ENCODE measurements at regions not wholly inside any gene's neighbourhood (a gene's known extent, or its start where the extent isn't known, plus 50 kb on each side); places are given as distances from the start of the nearest gene placed in this dataset.
A peak's percentile ranks its signal among the peaks of the same experiment; 100 is the strongest.

GRCh38 chr16:85391769-85392583 lies 221.1 kb upstream of the GSE1 start:
- no peaks in the 10 kb centered on the region for H3K27me3 Mint-ChIP-seq (ENCODE audit: low read depth)
- no peak for ATAC-seq
- POLR2A ChIA-PET: no interaction called here
- H3K4me3 Mint-ChIP-seq: no peak overlapping the region
- CTCF ChIA-PET: interaction anchor here (0.8 to 1.9 kb wide), 3 partner anchors 11 to 224 kb away, joined by 3 to 4 read pairs (median 3); no protein-coding TSS in a partner anchor
- H3K27ac Mint-ChIP-seq: no peak overlapping the region
- no peaks in the 10 kb centered on the region for H3K4me1 Mint-ChIP-seq (ENCODE audit: low read depth)
- no peak for DNase-seq
- H3K9me3 Mint-ChIP-seq (ENCODE audit: insufficient read depth): no peaks in the 10 kb centered on the region
- H3K36me3 Mint-ChIP-seq (ENCODE audit: low read depth): no peaks in the 10 kb centered on the region

DNA sequence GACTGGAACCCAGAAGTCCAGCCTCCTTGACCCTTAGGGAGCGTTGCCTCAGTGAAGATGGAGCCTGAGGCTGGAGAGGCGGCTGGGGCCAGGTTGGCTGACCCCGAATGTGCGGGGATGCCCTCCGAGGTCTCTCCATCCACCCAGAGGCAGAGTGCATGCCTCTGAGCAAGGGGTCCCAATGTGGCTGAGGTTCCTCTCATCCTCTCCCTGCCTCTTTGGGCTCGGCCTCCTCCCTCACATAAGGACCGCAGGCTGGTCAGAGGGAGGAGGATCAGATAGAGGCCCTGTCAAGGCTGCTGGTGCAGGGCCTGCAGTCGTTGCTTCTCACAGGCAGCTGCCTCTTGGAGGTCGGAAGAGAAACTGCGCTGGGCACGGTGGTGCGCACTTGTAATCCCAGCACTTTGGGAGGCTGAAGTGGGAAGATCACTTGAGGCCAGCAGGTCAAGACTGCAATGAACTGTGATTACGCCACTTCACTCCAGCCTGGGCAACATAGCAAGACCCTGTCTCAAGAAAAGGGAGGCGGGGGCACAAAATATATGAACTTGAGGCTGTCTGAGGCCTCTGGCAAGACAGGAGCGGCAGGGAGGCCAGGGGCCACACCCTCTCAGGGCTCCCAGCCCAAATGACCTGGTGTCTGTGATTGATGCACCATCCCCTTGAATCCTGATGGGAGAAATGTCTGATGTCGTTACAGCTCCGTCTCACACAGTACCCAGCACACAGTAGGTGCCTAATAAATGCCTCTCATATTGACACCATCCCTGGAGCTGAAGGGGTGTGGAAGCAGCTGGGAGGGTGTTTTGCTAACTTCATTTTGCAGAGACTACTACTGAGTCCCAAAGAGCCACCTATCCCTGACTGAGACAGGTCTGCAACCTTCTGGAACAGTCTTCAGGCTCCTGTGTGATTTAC lies 220.1 kb upstream of the GSE1 start:
- no peaks in the 10 kb centered on the region for H3K9me3 Mint-ChIP-seq (ENCODE audit: insufficient read depth)
- H3K4me1 Mint-ChIP-seq (ENCODE audit: low read depth): no peaks in the 10 kb centered on the region
- ATAC-seq (peak; percentile 16), DNase-seq (no peak)
- no peak overlapping the region for H3K4me3 Mint-ChIP-seq
- H3K36me3 Mint-ChIP-seq (ENCODE audit: low read depth): no peaks in the 10 kb centered on the region
- no peak overlapping the region for H3K27ac Mint-ChIP-seq
- POLR2A ChIA-PET: no interaction called here
- CTCF ChIA-PET: interaction anchor here (0.7 to 1.2 kb wide), 3 partner anchors 88 to 223 kb away, joined by 3 to 5 read pairs (median 4); no protein-coding TSS in a partner anchor
- no peaks in the 10 kb centered on the region for H3K27me3 Mint-ChIP-seq (ENCODE audit: low read depth)

DNA sequence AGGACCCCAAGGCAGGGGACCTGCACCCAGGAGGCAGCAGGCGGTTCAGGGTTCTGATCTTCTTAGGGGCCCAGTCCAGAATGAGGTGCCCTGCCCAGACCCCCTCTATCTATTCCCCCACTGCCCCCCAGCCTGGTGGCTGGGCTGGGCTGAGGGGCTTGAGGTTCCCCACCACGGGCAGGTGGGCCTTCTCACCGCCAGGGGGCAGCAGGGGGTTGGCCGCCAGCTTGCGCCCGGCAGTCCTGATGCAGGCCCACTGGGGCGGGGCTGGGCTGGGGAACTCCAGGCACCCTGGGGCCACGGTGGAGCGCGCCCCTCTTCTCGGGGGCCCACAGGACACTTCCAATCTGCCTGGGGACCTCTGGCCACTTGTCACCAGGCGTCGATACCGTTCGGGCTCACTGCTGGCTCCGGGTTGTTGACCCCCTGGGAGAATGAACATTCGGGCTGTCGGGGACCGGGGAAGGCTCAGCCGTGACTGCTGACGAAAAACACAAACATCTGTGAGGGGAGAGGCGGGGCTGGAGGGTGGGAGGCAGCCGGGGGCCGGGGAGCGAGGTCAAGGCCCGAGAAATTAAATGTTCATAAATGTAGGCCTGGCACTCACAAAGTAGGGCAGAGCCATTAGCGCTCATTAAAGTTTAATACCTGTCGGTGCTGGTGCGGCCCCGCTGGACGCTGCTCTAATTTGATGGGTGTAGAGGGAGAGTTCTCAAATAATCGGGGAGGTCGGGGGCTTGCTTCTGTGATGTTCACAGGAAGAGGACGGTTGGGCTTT lies 219.3 kb upstream of the GSE1 start:
- no peaks in the 10 kb centered on the region for H3K4me1 Mint-ChIP-seq (ENCODE audit: low read depth)
- ATAC-seq (peak; percentile 85), DNase-seq (peak; percentile 75)
- CTCF ChIA-PET: interaction anchor here (1.0 to 2.1 kb wide), 4 partner anchors 26 to 222 kb away, joined by 3 to 8 read pairs (median 4); no protein-coding TSS in a partner anchor
- no peaks in the 10 kb centered on the region for H3K9me3 Mint-ChIP-seq (ENCODE audit: insufficient read depth)
- POLR2A ChIA-PET: no interaction called here
- H3K27ac Mint-ChIP-seq: no peak overlapping the region
- H3K27me3 Mint-ChIP-seq (ENCODE audit: low read depth): no peaks in the 10 kb centered on the region
- no peak overlapping the region for H3K4me3 Mint-ChIP-seq
- no peaks in the 10 kb centered on the region for H3K36me3 Mint-ChIP-seq (ENCODE audit: low read depth)

DNA sequence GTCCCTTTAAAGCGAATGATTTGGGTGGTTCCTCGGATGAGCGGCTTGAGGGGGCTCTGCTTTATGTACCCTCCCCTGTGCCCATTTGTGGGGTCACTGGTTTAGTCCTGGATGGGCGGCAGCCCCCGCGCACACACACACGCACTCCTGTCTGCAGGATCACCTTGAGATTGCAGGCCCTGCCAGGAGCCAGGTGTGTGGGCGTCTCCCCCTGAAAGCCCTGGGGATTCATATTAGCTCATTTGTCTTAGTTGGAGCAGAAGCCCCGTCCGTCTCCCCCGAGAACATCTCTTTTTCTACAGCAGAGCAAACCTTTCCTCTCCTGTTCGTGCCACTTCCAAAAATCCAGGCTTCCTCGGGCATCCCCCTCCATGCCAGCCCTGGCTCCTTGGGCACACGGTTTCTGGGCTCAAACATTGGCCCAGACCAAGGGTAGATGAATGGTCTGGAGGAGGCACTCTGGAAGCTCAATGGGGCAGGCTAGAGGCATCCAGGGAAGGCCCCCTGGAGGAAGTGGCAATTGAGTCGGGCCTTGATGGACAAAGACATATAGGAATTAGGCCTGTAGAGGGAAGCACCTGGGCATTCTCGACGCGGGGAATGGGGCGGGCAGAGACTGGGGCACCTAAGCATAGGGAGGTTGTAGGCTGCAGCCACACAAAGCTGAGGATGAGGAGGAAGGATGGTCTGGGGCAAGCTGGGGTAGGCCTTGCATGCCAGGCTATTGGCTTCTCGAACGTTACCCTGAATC lies 218.5 kb upstream of the GSE1 start:
- no peak overlapping the region for H3K4me3 Mint-ChIP-seq
- H3K27ac Mint-ChIP-seq: no peak overlapping the region
- H3K4me1 Mint-ChIP-seq (ENCODE audit: low read depth): no peaks in the 10 kb centered on the region
- no peaks in the 10 kb centered on the region for H3K27me3 Mint-ChIP-seq (ENCODE audit: low read depth)
- no peaks in the 10 kb centered on the region for H3K9me3 Mint-ChIP-seq (ENCODE audit: insufficient read depth)
- H3K36me3 Mint-ChIP-seq (ENCODE audit: low read depth): no peaks in the 10 kb centered on the region
- DNase-seq (no peak), ATAC-seq (no peak)
- ChIA-PET POLR2A (no interaction called here), CTCF (interaction anchor here (1.0 to 2.1 kb wide), 3 partner anchors 26 to 221 kb away, joined by 3 to 8 read pairs (median 5); no protein-coding TSS in a partner anchor)

DNA sequence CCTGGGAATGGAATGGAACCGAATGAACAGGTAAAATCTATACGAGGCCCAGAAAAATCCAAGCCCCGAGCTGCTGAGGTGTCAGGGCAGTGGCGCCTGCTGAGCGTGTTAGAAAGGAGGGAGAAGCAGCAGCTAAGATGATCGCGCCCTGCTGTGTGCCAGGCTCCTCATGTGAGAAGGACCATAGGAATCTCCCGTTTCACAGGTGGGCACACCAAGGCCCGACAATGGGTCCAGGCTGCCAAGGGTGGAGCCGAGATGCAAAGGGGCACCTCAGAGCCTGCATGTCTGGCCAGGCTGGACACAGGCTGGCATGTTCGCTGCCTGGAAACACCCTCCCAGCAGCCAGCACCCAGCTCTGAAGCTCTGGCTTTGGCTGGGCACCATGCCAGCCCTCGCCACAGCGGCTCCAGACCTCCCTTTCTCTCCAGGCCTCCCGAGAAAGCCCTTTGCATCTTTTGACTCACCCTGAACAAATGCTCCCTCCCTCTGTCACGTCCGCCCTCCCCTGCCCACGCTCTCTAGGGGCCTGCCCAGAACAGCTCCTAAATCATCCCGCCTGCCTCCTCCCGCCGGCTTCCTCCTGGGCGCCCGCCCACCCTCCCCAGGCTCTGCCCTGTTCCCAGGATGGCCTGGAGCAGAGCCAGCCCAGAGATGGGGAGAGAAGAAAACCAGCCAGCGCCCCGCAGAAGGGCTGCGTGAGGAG lies 217.8 kb upstream of the GSE1 start:
- ChIA-PET POLR2A (no interaction called here), CTCF (interaction anchor here (1.5 to 2.1 kb wide), 2 partner anchors 25 to 220 kb away, joined by 5 to 8 read pairs; no protein-coding TSS in a partner anchor)
- Mint-ChIP-seq H3K4me1 (ENCODE audit: low read depth) (no peaks in the 10 kb centered on the region), H3K27ac (no peak overlapping the region), H3K4me3 (no peak overlapping the region), H3K27me3 (ENCODE audit: low read depth) (no peaks in the 10 kb centered on the region), H3K9me3 (ENCODE audit: insufficient read depth) (no peaks in the 10 kb centered on the region), H3K36me3 (ENCODE audit: low read depth) (no peaks in the 10 kb centered on the region)
- DNase-seq (no peak), ATAC-seq (no peak)

- no peak for DNase-seq
- CTCF ChIA-PET: interaction anchor here (1.5 kb wide), 1 partner anchor 219 kb away, joined by 5 read pairs; no protein-coding TSS in a partner anchor
- Mint-ChIP-seq H3K4me3 (no peak overlapping the region), H3K4me1 (ENCODE audit: low read depth) (no peaks in the 10 kb centered on the region), H3K27me3 (ENCODE audit: low read depth) (no peaks in the 10 kb centered on the region), H3K9me3 (ENCODE audit: insufficient read depth) (no peaks in the 10 kb centered on the region), H3K36me3 (ENCODE audit: low read depth) (no peaks in the 10 kb centered on the region), H3K27ac (no peak overlapping the region)
- no peak for ATAC-seq
- POLR2A ChIA-PET: no interaction called here
These were observed 216.9 kb upstream of the GSE1 start for GRCh38 chr16:85395913-85396878.

GRCh38 chr16:85396879-85397871 lies 215.9 kb upstream of the GSE1 start:
- POLR2A ChIA-PET: no interaction called here
- peaks cover 2% of the 10 kb centered on the region for H3K4me1 Mint-ChIP-seq (ENCODE audit: low read depth)
- no peak for DNase-seq
- H3K27ac Mint-ChIP-seq: no peak overlapping the region
- no peak overlapping the region for H3K4me3 Mint-ChIP-seq
- H3K36me3 Mint-ChIP-seq (ENCODE audit: low read depth): no peaks in the 10 kb centered on the region
- CTCF ChIA-PET: interaction anchor here (1.0 kb wide), 1 partner anchor 282 kb away, joined by 4 read pairs; no protein-coding TSS in a partner anchor
- ATAC-seq: no peak
- no peaks in the 10 kb centered on the region for H3K9me3 Mint-ChIP-seq (ENCODE audit: insufficient read depth)
- no peaks in the 10 kb centered on the region for H3K27me3 Mint-ChIP-seq (ENCODE audit: low read depth)

DNA sequence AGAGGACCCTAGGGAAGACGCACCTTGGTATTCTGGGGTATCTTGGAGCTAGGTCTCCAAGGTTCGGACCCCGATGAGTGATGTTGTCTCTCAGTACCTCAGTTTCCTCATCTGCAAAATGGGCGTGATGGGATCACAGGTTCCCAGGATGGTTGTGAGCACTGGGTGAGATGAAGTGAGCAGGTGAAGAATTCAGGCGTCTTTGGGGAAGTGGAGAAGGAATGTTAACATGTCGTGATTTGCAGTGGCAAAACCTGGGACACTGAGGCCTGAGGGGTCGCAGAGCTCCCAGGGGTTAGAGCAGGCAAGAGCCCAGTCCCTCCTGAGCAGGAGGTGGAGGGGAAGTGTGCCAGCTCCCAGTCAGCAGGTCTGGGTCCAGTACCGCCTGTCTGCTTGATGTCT lies 215.1 kb upstream of the GSE1 start:
- Mint-ChIP-seq H3K4me3 (no peak overlapping the region), H3K9me3 (ENCODE audit: insufficient read depth) (no peaks in the 10 kb centered on the region), H3K4me1 (ENCODE audit: low read depth) (peaks cover 7% of the 10 kb centered on the region), H3K27me3 (ENCODE audit: low read depth) (no peaks in the 10 kb centered on the region), H3K36me3 (ENCODE audit: low read depth) (no peaks in the 10 kb centered on the region), H3K27ac (no peak overlapping the region)
- no peak for DNase-seq
- POLR2A ChIA-PET: no interaction called here
- CTCF ChIA-PET: interaction anchor here (1.0 kb wide), 1 partner anchor 283 kb away, joined by 4 read pairs; no protein-coding TSS in a partner anchor
- ATAC-seq: no peak
